ENCODE measurements at regions not wholly inside any gene's neighbourhood (a gene's known extent, or its start where the extent isn't known, plus 50 kb on each side); places are given as distances from the start of the nearest gene placed in this dataset.
A peak's percentile ranks its signal among the peaks of the same experiment; 100 is the strongest.

DNA sequence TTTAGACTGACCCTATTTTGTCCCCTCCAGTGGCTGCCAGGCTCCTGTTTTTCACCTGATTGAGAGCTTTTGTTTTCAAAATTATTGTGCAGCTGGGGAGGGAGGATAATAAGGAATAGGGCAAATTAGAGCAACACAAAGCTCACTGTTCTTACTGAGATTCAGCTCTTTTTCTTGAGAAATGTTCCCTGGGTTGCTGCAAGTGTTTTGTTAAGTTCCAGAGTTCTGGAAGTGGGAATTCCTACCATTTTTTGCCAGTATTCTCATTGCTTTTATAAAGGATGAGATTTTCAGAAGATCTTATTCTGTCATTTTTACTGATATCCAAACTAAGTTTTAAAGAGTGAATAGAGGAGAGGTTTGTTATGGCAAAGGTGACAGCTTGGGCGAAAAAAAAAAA is 417.7 kb downstream of the SIPA1L2 start:
- TF ChIP-seq, protein P1, sequence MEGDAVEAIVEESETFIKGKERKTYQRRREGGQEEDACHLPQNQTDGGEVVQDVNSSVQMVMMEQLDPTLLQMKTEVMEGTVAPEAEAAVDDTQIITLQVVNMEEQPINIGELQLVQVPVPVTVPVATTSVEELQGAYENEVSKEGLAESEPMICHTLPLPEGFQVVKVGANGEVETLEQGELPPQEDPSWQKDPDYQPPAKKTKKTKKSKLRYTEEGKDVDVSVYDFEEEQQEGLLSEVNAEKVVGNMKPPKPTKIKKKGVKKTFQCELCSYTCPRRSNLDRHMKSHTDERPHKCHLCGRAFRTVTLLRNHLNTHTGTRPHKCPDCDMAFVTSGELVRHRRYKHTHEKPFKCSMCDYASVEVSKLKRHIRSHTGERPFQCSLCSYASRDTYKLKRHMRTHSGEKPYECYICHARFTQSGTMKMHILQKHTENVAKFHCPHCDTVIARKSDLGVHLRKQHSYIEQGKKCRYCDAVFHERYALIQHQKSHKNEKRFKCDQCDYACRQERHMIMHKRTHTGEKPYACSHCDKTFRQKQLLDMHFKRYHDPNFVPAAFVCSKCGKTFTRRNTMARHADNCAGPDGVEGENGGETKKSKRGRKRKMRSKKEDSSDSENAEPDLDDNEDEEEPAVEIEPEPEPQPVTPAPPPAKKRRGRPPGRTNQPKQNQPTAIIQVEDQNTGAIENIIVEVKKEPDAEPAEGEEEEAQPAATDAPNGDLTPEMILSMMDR (IDR thresholded peaks at IDR 0.05): no peak
- TF ChIP-seq POLR2A (IDR thresholded peaks at IDR 0.05): no peak
- no peak for TF ChIP-seq POLR2AphosphoS5 (IDR thresholded peaks at IDR 0.05)
- TF ChIP-seq EP300 (IDR thresholded peaks at IDR 0.05): no peak
- peak overlapping the region in 1 of 4 donors; percentile 29 for H3K27ac ChIP-seq
- no peaks in the 10 kb centered on the region for H3K36me3 ChIP-seq
- H3K27me3 ChIP-seq: no peaks in the 10 kb centered on the region
- no peak for ATAC-seq
- H3K4me3 ChIP-seq: no peak overlapping the region
- H3K4me1 ChIP-seq: no peaks in the 10 kb centered on the region
- WGBS, 2 donors (ENCODE audit: low coverage in 1 of 2): 50% methylated on average over 1 of the region's 1 CpG; no CpG with 5 or more reads in 1 of the 2 donors
- no peaks in the 10 kb centered on the region for H3K9me3 ChIP-seq

DNA sequence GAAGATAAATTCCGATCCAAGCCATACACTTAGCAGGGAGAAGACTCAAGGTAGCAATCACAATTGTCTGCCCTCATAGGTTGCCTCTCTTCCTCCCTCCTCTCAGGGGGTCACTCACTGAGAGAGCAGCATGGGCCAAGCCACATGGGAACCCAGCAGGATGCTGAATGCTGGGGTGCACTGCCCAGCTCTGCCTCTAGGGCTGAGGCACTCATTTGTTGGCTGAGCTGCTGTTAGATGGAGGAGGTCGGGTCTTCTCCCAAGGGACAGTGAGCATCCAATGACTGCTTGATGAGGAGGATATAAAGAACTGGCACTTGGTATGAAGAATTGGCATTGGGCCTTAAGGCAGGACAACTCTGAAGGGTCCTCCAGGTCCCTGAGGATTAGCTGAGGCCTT is 418.8 kb downstream of the SIPA1L2 start:
- no peak overlapping the region for H3K4me3 ChIP-seq
- TF ChIP-seq, protein P1 (IDR thresholded peaks at IDR 0.05): no peak
- TF ChIP-seq POLR2AphosphoS5 (IDR thresholded peaks at IDR 0.05): no peak
- no peak for TF ChIP-seq EP300 (IDR thresholded peaks at IDR 0.05)
- no peak for TF ChIP-seq POLR2A (IDR thresholded peaks at IDR 0.05)
- ATAC-seq: no peak
- WGBS, 2 donors (ENCODE audit: low coverage in 1 of 2): 71% methylated on average over 1 of the region's 2 CpGs; no CpG with 5 or more reads in 1 of the 2 donors
- no peak overlapping the region for H3K27ac ChIP-seq
- no peaks in the 10 kb centered on the region for H3K9me3 ChIP-seq
- H3K36me3 ChIP-seq: no peaks in the 10 kb centered on the region
- no peaks in the 10 kb centered on the region for H3K27me3 ChIP-seq
- H3K4me1 ChIP-seq: no peaks in the 10 kb centered on the region

DNA sequence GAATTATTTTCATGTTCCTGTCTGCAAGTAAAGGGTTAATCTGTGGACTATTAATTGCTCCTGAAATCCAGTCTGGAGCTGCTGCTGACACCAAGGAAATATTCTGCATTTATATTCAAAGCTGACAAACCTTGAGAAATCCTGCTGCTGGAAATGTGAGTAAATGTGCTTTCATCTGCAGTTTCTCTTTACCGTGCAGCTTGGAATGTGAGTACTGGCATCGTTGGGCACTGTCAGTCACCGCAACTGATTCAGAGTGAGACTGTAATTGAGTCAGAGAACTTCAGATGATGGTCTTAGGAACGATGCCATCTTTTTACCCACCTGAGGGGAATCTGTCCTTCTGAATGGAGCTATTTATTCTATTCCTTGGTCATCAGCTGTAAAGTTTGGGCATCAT is 420.6 kb downstream of the SIPA1L2 start:
- Histone ChIP-seq H3K27me3 (no peaks in the 10 kb centered on the region), H3K4me1 (no peaks in the 10 kb centered on the region), H3K36me3 (no peaks in the 10 kb centered on the region), H3K9me3 (no peaks in the 10 kb centered on the region), H3K4me3 (no peak overlapping the region), H3K27ac (no peak overlapping the region)
- ATAC-seq: no peak
- TF ChIP-seq POLR2A (IDR thresholded peaks at IDR 0.05) (no peak), EP300 (IDR thresholded peaks at IDR 0.05) (no peak), POLR2AphosphoS5 (IDR thresholded peaks at IDR 0.05) (no peak)
- TF ChIP-seq, protein P1 (IDR thresholded peaks at IDR 0.05): no peak
- 48 to 76% methylated on average over 3 of the region's 4 CpGs for WGBS, 2 donors (ENCODE audit: low coverage in 1 of 2)

DNA sequence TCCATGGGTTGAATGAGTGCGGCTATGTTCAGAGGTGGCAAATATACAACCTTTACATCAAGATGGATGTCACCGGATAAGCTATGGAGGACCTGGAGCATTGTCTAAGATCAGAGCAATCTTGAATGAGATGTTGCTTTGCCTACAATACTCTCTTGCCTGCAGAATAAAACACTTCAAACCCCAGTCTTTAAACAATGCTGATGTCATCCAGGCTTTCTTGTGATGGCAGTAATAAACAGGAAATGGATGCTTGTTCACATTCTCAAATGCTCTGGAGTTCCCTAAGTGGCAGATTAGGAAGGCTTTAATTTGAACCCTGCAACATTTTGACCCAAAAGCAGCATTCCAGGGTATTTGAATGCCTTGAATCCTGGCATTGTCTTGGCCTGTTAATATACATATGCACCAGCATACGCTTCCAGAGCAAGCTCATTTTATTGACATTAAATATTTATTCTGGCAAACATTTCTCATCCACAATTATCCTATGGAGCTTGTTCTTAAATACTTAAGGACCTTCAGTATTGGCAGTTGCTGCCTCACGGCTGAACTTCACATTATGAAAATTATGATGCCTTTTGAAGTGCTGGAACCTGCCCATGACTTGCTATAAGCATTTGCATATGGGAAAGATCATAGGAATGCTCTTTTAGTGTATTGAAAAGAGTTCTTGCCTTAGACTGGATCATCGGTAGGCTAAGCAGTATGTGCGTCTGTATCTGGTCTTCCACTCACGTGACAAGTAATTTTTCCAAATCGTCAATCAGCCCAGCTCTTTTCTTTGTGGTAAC is 422.7 kb downstream of the SIPA1L2 start:
- no peaks in the 10 kb centered on the region for H3K27me3 ChIP-seq
- H3K36me3 ChIP-seq: no peaks in the 10 kb centered on the region
- H3K4me1 ChIP-seq: no peaks in the 10 kb centered on the region
- no peak overlapping the region for H3K4me3 ChIP-seq
- 85 to 90% methylated on average over 6 to 8 of the region's 8 CpGs for WGBS, 2 donors (ENCODE audit: low coverage in 1 of 2)
- TF ChIP-seq POLR2AphosphoS5 (IDR thresholded peaks at IDR 0.05) (no peak), EP300 (IDR thresholded peaks at IDR 0.05) (no peak), POLR2A (IDR thresholded peaks at IDR 0.05) (no peak)
- TF ChIP-seq, protein P1 (IDR thresholded peaks at IDR 0.05): no peak
- H3K27ac ChIP-seq: no peak overlapping the region
- no peak for ATAC-seq
- H3K9me3 ChIP-seq: peaks cover 0 to 13% (median 0%) of the 10 kb centered on the region in 3 donors

DNA sequence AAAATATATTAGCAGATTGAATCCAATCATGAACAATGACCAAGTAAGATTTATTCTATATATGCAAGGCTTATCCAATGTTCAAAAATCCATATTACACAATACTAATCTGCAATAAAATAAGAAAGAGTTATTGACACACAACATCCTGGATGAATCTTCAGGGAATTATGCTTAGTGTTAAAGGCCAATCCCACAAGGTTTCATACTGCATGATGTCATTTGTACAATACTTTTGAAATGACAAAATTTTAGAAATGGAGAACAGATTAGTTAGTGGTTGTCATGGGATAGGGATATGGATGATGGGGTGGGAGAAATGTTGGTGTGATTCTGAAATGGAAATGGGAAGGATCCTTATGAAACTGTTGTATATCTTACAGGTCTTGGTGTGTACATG is 425.7 kb downstream of the SIPA1L2 start:
- no peak for TF ChIP-seq POLR2AphosphoS5 (IDR thresholded peaks at IDR 0.05)
- no peak for TF ChIP-seq POLR2A (IDR thresholded peaks at IDR 0.05)
- TF ChIP-seq EP300 (IDR thresholded peaks at IDR 0.05): no peak
- TF ChIP-seq, protein P1 (IDR thresholded peaks at IDR 0.05): no peak

More for the DNA sequence above, 425.7 kb downstream of the SIPA1L2 start:
- no peaks in the 10 kb centered on the region for H3K27me3 ChIP-seq
- H3K36me3 ChIP-seq: no peaks in the 10 kb centered on the region
- no peaks in the 10 kb centered on the region for H3K4me1 ChIP-seq
- peaks cover 0 to 33% (median 0%) of the 10 kb centered on the region in 3 donors for H3K9me3 ChIP-seq
- H3K4me3 ChIP-seq: no peak overlapping the region
- ATAC-seq: no peak
- H3K27ac ChIP-seq: no peak overlapping the region

Data from gastroesophageal sphincter (tissue), 4 donors.